GM12878 (cell line): ENCODE measurements at regions not wholly inside any gene's neighbourhood (a gene's known extent, or its start where the extent isn't known, plus 50 kb on each side); places are given as distances from the start of the nearest gene placed in this dataset.

Source experiments
- BACH1 ChIP-seq: fragments of 450-650 bp; IDR thresholded peaks from 2 replicates; pipeline ENCODE4 v1.6.1; 2017; ENCODE audit warnings: mild to moderate bottlenecking, borderline replicate concordance
- ELK1 ChIP-seq: IDR thresholded peaks from 2 replicates; pipeline ENCODE4 v1.6.1; 2012; ENCODE audit warnings: low read depth, low read length, improper control_type of control experiment
- HCFC1 ChIP-seq: fragments of 150-350 bp; IDR thresholded peaks from 2 replicates; pipeline ENCODE4 v1.6.1; 2014; ENCODE audit warnings: low read length
- POU2F2 ChIP-seq: IDR thresholded peaks from 3 replicates; pipeline ENCODE4 v1.6.1; 2011; ENCODE audit warnings: low read depth, mild to moderate bottlenecking, low read length, borderline replicate concordance
- RAD21 ChIP-seq: IDR thresholded peaks from 2 replicates; pipeline ENCODE4 v1.6.1; 2011; ENCODE audit warnings: mild to moderate bottlenecking, low read depth, low read length, moderate library complexity; ENCODE audit not compliant: insufficient read depth
- RB1 ChIP-seq: fragments of 450-650 bp; formaldehyde crosslinking; IDR thresholded peaks from 2 replicates; pipeline ENCODE4 v1.6.1; 2017; ENCODE audit warnings: mild to moderate bottlenecking, borderline replicate concordance
- SIX5 ChIP-seq: IDR thresholded peaks from 2 replicates; pipeline ENCODE4 v1.6.1; 2011; ENCODE audit warnings: mild to moderate bottlenecking, low read depth, low read length, moderate library complexity; ENCODE audit not compliant: severe bottlenecking
- SP1 ChIP-seq: IDR thresholded peaks from one replicate; pipeline ENCODE4 v1.6.1; 2011; ENCODE audit warnings: low read depth, low read length
- SUZ12 ChIP-seq: fragments of 200-600 bp; sonication (generic); IDR thresholded peaks from one replicate; pipeline ENCODE4 v1.6.1; 2018; ENCODE audit warnings: antibody characterized with exemption, mild to moderate bottlenecking; ENCODE audit not compliant: unreplicated experiment
- USF1 ChIP-seq: IDR thresholded peaks from 2 replicates; pipeline ENCODE4 v1.6.1; 2011; ENCODE audit warnings: borderline replicate concordance, low read depth, mild to moderate bottlenecking, moderate library complexity, mixed read lengths, low read length; ENCODE audit not compliant: insufficient read depth; ENCODE audit errors: extremely low read length
- ZBTB40 ChIP-seq: fragments of 450-650 bp; IDR thresholded peaks from 2 replicates; pipeline ENCODE4 v1.6.1; 2016; ENCODE audit warnings: mild to moderate bottlenecking, moderate library complexity, borderline replicate concordance
- ZNF217 ChIP-seq: fragments of 450-650 bp; IDR thresholded peaks from 2 replicates; pipeline ENCODE4 v1.6.1; 2017; ENCODE audit warnings: antibody characterized with exemption, mild to moderate bottlenecking
- TF ChIP-seq, protein P1 (sequence below): fragments of 150-350 bp; IDR thresholded peaks from 2 replicates; pipeline ENCODE4 v1.6.1; 2016; ENCODE audit warnings: low read depth, low read length

DNA sequence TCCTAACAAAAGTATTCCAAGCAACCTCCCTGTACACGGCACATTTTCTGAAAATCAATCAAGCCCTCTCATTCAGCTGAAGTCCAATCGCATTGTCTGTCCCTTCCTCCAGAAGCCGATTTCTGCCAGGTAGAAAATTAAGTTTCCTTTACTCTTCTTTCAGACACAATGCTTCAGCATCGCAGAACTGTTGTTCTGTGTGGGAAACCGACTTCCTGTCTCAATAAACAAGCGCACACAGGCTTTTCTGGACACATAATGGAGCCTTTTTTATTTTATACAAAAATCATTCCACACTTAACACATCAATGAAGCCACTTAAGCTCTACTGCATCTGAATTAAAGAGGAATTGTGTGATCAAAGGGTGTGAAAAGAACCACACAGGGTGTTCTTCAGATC lies 75.6 kb downstream of the BLID start (continued):
- TF ChIP-seq, protein P1, sequence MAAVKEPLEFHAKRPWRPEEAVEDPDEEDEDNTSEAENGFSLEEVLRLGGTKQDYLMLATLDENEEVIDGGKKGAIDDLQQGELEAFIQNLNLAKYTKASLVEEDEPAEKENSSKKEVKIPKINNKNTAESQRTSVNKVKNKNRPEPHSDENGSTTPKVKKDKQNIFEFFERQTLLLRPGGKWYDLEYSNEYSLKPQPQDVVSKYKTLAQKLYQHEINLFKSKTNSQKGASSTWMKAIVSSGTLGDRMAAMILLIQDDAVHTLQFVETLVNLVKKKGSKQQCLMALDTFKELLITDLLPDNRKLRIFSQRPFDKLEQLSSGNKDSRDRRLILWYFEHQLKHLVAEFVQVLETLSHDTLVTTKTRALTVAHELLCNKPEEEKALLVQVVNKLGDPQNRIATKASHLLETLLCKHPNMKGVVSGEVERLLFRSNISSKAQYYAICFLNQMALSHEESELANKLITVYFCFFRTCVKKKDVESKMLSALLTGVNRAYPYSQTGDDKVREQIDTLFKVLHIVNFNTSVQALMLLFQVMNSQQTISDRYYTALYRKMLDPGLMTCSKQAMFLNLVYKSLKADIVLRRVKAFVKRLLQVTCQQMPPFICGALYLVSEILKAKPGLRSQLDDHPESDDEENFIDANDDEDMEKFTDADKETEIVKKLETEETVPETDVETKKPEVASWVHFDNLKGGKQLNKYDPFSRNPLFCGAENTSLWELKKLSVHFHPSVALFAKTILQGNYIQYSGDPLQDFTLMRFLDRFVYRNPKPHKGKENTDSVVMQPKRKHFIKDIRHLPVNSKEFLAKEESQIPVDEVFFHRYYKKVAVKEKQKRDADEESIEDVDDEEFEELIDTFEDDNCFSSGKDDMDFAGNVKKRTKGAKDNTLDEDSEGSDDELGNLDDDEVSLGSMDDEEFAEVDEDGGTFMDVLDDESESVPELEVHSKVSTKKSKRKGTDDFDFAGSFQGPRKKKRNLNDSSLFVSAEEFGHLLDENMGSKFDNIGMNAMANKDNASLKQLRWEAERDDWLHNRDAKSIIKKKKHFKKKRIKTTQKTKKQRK = no peak
- no peak for TF ChIP-seq BACH1
- TF ChIP-seq HCFC1 = no peak
- TF ChIP-seq SIX5 = no peak
- no peak for TF ChIP-seq RB1
- no peak for TF ChIP-seq SUZ12
- TF ChIP-seq ZNF217 = no peak
- TF ChIP-seq POU2F2 = no peak
- TF ChIP-seq RAD21 = no peak
- TF ChIP-seq USF1 = no peak
- no peak for TF ChIP-seq ZBTB40
- no peak for TF ChIP-seq SP1
- no peak for TF ChIP-seq ELK1
